22Rv1 (cell line): ENCODE measurements at regions not wholly inside any gene's neighbourhood (a gene's known extent, or its start where the extent isn't known, plus 50 kb on each side); places are given as distances from the start of the nearest gene placed in this dataset.

Experiments used
- CTCF ChIP-seq: fragments of 450-650 bp; IDR thresholded peaks from 2 replicates; pipeline ENCODE4 v1.5.1; 2017; ENCODE audit warnings: mild to moderate bottlenecking
- ZFX ChIP-seq: fragments of 450-650 bp; IDR thresholded peaks from 2 replicates; pipeline ENCODE4 v1.6.1; 2017; ENCODE audit warnings: antibody characterized with exemption, borderline replicate concordance

GRCh38 chr2:116304328-116304727, 1510.2 kb upstream of the DDX18 start:
- TF ChIP-seq CTCF = no peak
- no peak for TF ChIP-seq ZFX
